22Rv1 (cell line): ENCODE measurements at regions not wholly inside any gene's neighbourhood (a gene's known extent, or its start where the extent isn't known, plus 50 kb on each side); places are given as distances from the start of the nearest gene placed in this dataset.

Experiments
- ZFX ChIP-seq: fragments of 450-650 bp; IDR thresholded peaks from 2 replicates; pipeline ENCODE4 v1.6.1; 2017; ENCODE audit warnings: antibody characterized with exemption, borderline replicate concordance
- TF ChIP-seq, protein P1 (sequence below): fragments of 450-650 bp; IDR thresholded peaks from 2 replicates; pipeline ENCODE4 v1.5.1; 2017; ENCODE audit warnings: mild to moderate bottlenecking

DNA sequence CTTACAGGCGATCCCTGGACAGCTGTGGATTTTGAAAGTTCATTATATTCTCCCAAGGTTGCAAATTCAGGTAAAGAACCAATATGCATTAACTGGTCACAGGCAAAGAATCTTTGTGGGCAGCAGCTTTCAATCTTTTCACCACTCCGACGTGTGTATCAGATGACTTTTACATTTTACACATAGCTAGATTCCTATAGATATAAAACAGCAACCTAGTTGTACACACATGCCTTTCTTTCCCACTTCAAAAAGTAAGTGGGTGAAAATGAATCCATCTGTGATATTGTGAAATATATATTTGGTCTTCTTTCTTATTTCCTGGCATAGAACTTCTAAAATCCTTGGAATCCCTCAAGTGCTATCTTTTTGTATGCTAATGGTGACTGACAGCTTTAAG is 72.5 kb downstream of the SCG2 start:
- TF ChIP-seq, protein P1, sequence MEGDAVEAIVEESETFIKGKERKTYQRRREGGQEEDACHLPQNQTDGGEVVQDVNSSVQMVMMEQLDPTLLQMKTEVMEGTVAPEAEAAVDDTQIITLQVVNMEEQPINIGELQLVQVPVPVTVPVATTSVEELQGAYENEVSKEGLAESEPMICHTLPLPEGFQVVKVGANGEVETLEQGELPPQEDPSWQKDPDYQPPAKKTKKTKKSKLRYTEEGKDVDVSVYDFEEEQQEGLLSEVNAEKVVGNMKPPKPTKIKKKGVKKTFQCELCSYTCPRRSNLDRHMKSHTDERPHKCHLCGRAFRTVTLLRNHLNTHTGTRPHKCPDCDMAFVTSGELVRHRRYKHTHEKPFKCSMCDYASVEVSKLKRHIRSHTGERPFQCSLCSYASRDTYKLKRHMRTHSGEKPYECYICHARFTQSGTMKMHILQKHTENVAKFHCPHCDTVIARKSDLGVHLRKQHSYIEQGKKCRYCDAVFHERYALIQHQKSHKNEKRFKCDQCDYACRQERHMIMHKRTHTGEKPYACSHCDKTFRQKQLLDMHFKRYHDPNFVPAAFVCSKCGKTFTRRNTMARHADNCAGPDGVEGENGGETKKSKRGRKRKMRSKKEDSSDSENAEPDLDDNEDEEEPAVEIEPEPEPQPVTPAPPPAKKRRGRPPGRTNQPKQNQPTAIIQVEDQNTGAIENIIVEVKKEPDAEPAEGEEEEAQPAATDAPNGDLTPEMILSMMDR = no peak
- TF ChIP-seq ZFX = no peak
